DND-41 (cell line): ENCODE measurements at regions not wholly inside any gene's neighbourhood (a gene's known extent, or its start where the extent isn't known, plus 50 kb on each side); places are given as distances from the start of the nearest gene placed in this dataset.

Experiments
- CTCF ChIP-seq: IDR thresholded peaks from 2 replicates; pipeline ENCODE4 v1.5.1; 2012; ENCODE audit warnings: borderline replicate concordance, low read length, moderate library complexity, mild to moderate bottlenecking; ENCODE audit not compliant: poor library complexity, severe bottlenecking; ENCODE audit errors: extremely low read depth
- EZH2 ChIP-seq: IDR thresholded peaks from 3 replicates; pipeline ENCODE4 v1.6.1; 2012; ENCODE audit warnings: borderline replicate concordance, low read depth, mild to moderate bottlenecking, moderate library complexity, low read length, inconsistent platforms; ENCODE audit not compliant: severe bottlenecking

DNA sequence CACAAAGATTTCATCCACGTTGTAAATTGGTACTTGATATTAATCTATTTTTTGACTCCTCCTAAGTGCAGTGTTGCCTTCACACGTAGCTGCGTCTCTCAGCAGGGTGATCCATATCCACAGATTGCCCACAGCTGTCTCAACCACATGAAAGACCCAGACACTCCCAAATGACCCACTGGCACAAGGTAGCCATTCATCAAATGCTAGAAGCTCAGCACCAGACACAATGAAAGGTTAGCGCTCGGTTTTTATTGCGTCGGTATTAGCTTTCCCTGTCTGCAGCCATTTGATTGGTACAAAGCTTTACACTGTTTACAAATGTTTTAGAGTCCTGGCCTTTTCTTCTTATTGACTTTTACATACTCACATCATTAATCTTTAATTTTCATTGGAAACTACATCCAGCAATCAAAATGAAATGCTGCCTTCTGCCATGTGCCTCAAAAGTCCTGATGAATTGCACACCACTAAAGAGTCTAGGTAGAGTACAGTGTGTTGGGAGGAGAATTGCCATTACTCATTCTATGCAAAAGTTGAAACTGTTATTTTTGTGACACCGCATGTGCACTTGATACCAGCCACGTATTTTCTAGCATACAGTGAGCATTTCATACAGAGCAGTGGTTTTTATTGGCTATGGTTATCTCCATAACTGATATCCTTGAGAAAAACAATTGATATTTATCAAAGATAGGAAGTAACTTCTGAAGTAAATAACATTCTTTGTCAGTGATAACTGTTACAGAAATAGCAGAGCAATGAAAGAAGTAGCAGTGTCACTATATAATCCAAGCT lies 127.3 kb upstream of the NUDT7 start:
- no peak for TF ChIP-seq CTCF
- no peak for TF ChIP-seq EZH2
